Ammon's horn (tissue), 1 donor: ENCODE measurements at regions not wholly inside any gene's neighbourhood (a gene's known extent, or its start where the extent isn't known, plus 50 kb on each side); places are given as distances from the start of the nearest gene placed in this dataset.
"Not testable (repeated sequence)": the region's sequence is repeated elsewhere in the genome, so short reads cannot be mapped to it uniquely, and the experiment has no call there.

Source experiments
- DNase-seq: peaks from one replicate; pipeline ENCODE4 v3.0.0-alpha.2; 2016; ENCODE audit warnings: low spot score

- DNase-seq: peak; percentile 67
Measured at GRCh38 chr10:18735711-18736110, 76.5 kb downstream of the ARL5B start.

- no peak for DNase-seq
Measured at GRCh38 chr10:18737236-18737635, 78.0 kb downstream of the ARL5B start.

GRCh38 chr10:18737841-18738240, 78.6 kb downstream of the ARL5B start:
- no peak for DNase-seq

GRCh38 chr10:18738835-18739234, 79.6 kb downstream of the ARL5B start:
- no peak for DNase-seq

- no peak for DNase-seq
Measured at GRCh38 chr10:18743926-18744325, 84.7 kb downstream of the ARL5B start.

GRCh38 chr10:18753312-18753895, 94.2 kb downstream of the ARL5B start:
- DNase-seq: no peak

- no peak for DNase-seq
Measured at GRCh38 chr10:18759575-18759974, 100.3 kb downstream of the ARL5B start.

GRCh38 chr10:18760836-18761235, 101.6 kb downstream of the ARL5B start:
- peak; percentile 7 for DNase-seq

GRCh38 chr10:18767981-18768380, 108.8 kb downstream of the ARL5B start:
- DNase-seq: no peak

- DNase-seq: no peak
Measured at GRCh38 chr10:18773180-18773579, 113.9 kb downstream of the ARL5B start.

- DNase-seq: no peak
Measured at GRCh38 chr10:18777258-18777657, 118.0 kb downstream of the ARL5B start.

GRCh38 chr10:18786478-18786877, 127.2 kb downstream of the ARL5B start:
- no peak for DNase-seq

- DNase-seq: no peak
Measured at GRCh38 chr10:18793951-18794350, 134.7 kb downstream of the ARL5B start.

GRCh38 chr10:18795549-18795948, 136.3 kb downstream of the ARL5B start:
- no peak for DNase-seq

- no peak for DNase-seq
Measured at GRCh38 chr10:18797286-18797685, 138.1 kb downstream of the ARL5B start.

GRCh38 chr10:18822156-18822555, 162.9 kb downstream of the ARL5B start:
- DNase-seq: no peak

- DNase-seq: no peak
Measured at GRCh38 chr10:18829259-18829658, 170.0 kb downstream of the ARL5B start.

GRCh38 chr10:18830277-18830676, 171.0 kb downstream of the ARL5B start:
- DNase-seq: no peak

- not testable (repeated sequence) for DNase-seq
Measured at GRCh38 chr10:18856623-18857022, 192.0 kb upstream of the MALRD1 start.

- DNase-seq: no peak
Measured at GRCh38 chr10:18859659-18860058, 188.9 kb upstream of the MALRD1 start.

- DNase-seq: no peak
Measured at GRCh38 chr10:18860186-18860585, 188.4 kb upstream of the MALRD1 start.

- DNase-seq: peak; percentile 2
Measured at GRCh38 chr10:18860631-18861240, 187.9 kb upstream of the MALRD1 start.

GRCh38 chr10:18861382-18861781, 187.2 kb upstream of the MALRD1 start:
- DNase-seq: no peak

- no peak for DNase-seq
Measured at GRCh38 chr10:18866852-18867251, 181.7 kb upstream of the MALRD1 start.
